ENCODE measurements at regions not wholly inside any gene's neighbourhood (a gene's known extent, or its start where the extent isn't known, plus 50 kb on each side); places are given as distances from the start of the nearest gene placed in this dataset.

GRCh38 chr3:188031121-188031520 is 122.8 kb upstream of the LPP start:
- Histone ChIP-seq H3K9me1 (replicated peaks; ENCODE audit: control insufficient read depth, extremely low read depth, insufficient read depth, low read length) (no peaks in the 10 kb centered on the region), H2AFZ (ENCODE audit: low read depth, low read length) (no peak overlapping the region), H3K79me2 (ENCODE audit: control insufficient read depth, insufficient read depth, low read length) (no peaks in the 10 kb centered on the region), H3K4me1 (ENCODE audit: control insufficient read depth, extremely low read depth, insufficient read depth, low read length) (no peaks in the 10 kb centered on the region), H3K27me3 (ENCODE audit: control insufficient read depth in 2 of 2, insufficient read depth in 2 of 2, low read length in 2 of 2) (peaks cover 0 to 1% of the 10 kb centered on the region in 2 experiments), H3K9ac (replicated peaks; ENCODE audit: extremely low read depth, insufficient read depth, low read length) (no peak overlapping the region), H3K4me3 (replicated peaks in 1 of 3; ENCODE audit: insufficient read depth in 1 of 3, low read depth in 1 of 3, low read length in 3 of 3) (no peak overlapping the region), H3K36me3 (ENCODE audit: control insufficient read depth in 2 of 2, extremely low read depth in 1 of 2, insufficient read depth in 2 of 2, low read length in 2 of 2) (no peaks in the 10 kb centered on the region), H3K27ac (ENCODE audit: insufficient read depth, low read depth, low read length) (no peak overlapping the region), H3K4me2 (ENCODE audit: insufficient read depth, low read length) (no peak overlapping the region), H3K9me3 (replicated peaks; ENCODE audit: control insufficient read depth, insufficient read depth, low read length) (no peaks in the 10 kb centered on the region), H4K20me1 (replicated peaks; ENCODE audit: control insufficient read depth, extremely low read depth, insufficient read depth, low read length) (no peaks in the 10 kb centered on the region)
- ChIA-PET POLR2A (no interaction called here), CTCF (interaction anchor here (0.9 kb wide), 1 partner anchor 7 kb away, joined by 3 read pairs; no protein-coding TSS in a partner anchor)
- dilution Hi-C loops (cut with MboI; ENCODE audit: extremely low pct_ligation_motif_present, low sequenced_read_pairs) (no loop called here), intact Hi-C loops (cut with micrococcal nuclease) (loop anchor here (10.0 kb wide), 2 partner anchors 334 to 714 kb away; no protein-coding TSS in a partner anchor)
- FAIRE-seq (no peak), DNase-seq (ENCODE audit: low read depth, low spot score) (no peak)
- no TSS peak for BruUV-seq (replicated peaks)
- no peak for TF ChIP-seq POLR2A (IDR thresholded peaks at IDR 0.05; ENCODE audit: low read depth, low read length)
- TF ChIP-seq POLR2AphosphoS5 (IDR thresholded peaks at IDR 0.05; ENCODE audit: insufficient read depth, low read depth, low read length), result no peak
- no peak for TF ChIP-seq GATA2 (IDR thresholded peaks at IDR 0.05; ENCODE audit: insufficient read depth, insufficient read length, low read depth, low read length)
- TF ChIP-seq EZH2 (IDR thresholded peaks at IDR 0.05; ENCODE audit: borderline replicate concordance, low read depth, low read length, severe bottlenecking), result no peak
- TF ChIP-seq MYC (IDR thresholded peaks at IDR 0.05; ENCODE audit: low read depth, low read length), result no peak
- TF ChIP-seq MAX (IDR thresholded peaks at IDR 0.05; ENCODE audit: insufficient read depth, insufficient read length), result no peak
- no peak for TF ChIP-seq JUN (IDR thresholded peaks at IDR 0.05; ENCODE audit: borderline replicate concordance, insufficient read depth, insufficient read length, low read depth)
- TF ChIP-seq CTCF (IDR thresholded peaks at IDR 0.05; ENCODE audit: extremely low read depth in 1 of 2, insufficient read depth in 1 of 2, low read depth in 1 of 2, low read length in 2 of 2), result no peak
- TF ChIP-seq FOS (IDR thresholded peaks at IDR 0.05; ENCODE audit: borderline replicate concordance, insufficient read depth, low read length), result no peak
